GM23248 (cell line): ENCODE measurements at regions not wholly inside any gene's neighbourhood (a gene's known extent, or its start where the extent isn't known, plus 50 kb on each side); places are given as distances from the start of the nearest gene placed in this dataset.
"Not testable (repeated sequence)": the region's sequence is repeated elsewhere in the genome, so short reads cannot be mapped to it uniquely, and the experiment has no call there.

Experiments used
- DNase-seq: peaks from one replicate; pipeline ENCODE4 v3.0.0-alpha.2; 2015
- H2AFZ ChIP-seq: fragments of 200-600 bp; sonication (generic); 2 replicates; pipeline ENCODE4 v1.6.1; 2016; ENCODE audit warnings: antibody characterized with exemption
- H3F3A ChIP-seq: fragments of 200-600 bp; sonication (generic); 2 replicates; pipeline ENCODE4 v1.6.1; 2016; ENCODE audit warnings: mild to moderate bottlenecking, antibody characterized with exemption, mixed run types; ENCODE audit not compliant: insufficient read depth
- H3K27ac ChIP-seq: fragments of 200-600 bp; sonication (generic); 2 replicates; pipeline ENCODE4 v1.5.1; 2016; ENCODE audit warnings: mild to moderate bottlenecking
- H3K27me3 ChIP-seq: fragments of 200-600 bp; sonication (generic); replicated peaks from 2 replicates; pipeline ENCODE4 v1.6.1; 2016; ENCODE audit warnings: mild to moderate bottlenecking; ENCODE audit not compliant: insufficient read depth
- H3K36me3 ChIP-seq: fragments of 200-600 bp; sonication (generic); 2 replicates; pipeline ENCODE4 v1.6.1; 2016; ENCODE audit warnings: low read depth, mild to moderate bottlenecking
- H3K4me1 ChIP-seq: fragments of 200-600 bp; sonication (generic); 2 replicates; pipeline ENCODE4 v1.6.1; 2016; ENCODE audit warnings: mild to moderate bottlenecking; ENCODE audit not compliant: insufficient read depth
- H3K4me2 ChIP-seq: fragments of 200-600 bp; sonication (generic); one replicate; pipeline ENCODE4 v1.6.1; 2016; ENCODE audit warnings: mild to moderate bottlenecking; ENCODE audit not compliant: unreplicated experiment
- H3K4me3 ChIP-seq: fragments of 200-600 bp; sonication (generic); 2 replicates; pipeline ENCODE4 v1.5.1; 2016; ENCODE audit warnings: mild to moderate bottlenecking
- H3K79me2 ChIP-seq: fragments of 200-600 bp; sonication (generic); 2 replicates; pipeline ENCODE4 v1.6.1; 2016; ENCODE audit warnings: mild to moderate bottlenecking; ENCODE audit not compliant: insufficient read depth
- H3K9ac ChIP-seq: fragments of 200-600 bp; sonication (generic); 2 replicates; pipeline ENCODE4 v1.6.1; 2016; ENCODE audit warnings: mild to moderate bottlenecking
- H3K9me2 ChIP-seq: fragments of 200-600 bp; sonication (generic); 2 replicates; pipeline ENCODE4 v1.6.1; 2016; ENCODE audit warnings: mixed run types, mild to moderate bottlenecking, moderate library complexity; ENCODE audit not compliant: insufficient read depth
- H3K9me3 ChIP-seq: fragments of 200-600 bp; sonication (generic); one replicate; pipeline ENCODE4 v1.6.1; 2017; ENCODE audit warnings: low read depth
- H4K20me1 ChIP-seq: fragments of 200-600 bp; sonication (generic); 2 replicates; pipeline ENCODE4 v1.6.0; 2016; ENCODE audit not compliant: insufficient read depth
- EZH2 ChIP-seq: fragments of 200-600 bp; sonication (generic); IDR thresholded peaks from 2 replicates; pipeline ENCODE4 v1.6.1; 2018; ENCODE audit warnings: antibody characterized with exemption, mild to moderate bottlenecking; ENCODE audit not compliant: insufficient read depth, poor library complexity, severe bottlenecking
- EZH2phosphoT487 ChIP-seq: fragments of 200-600 bp; sonication (generic); IDR thresholded peaks from 2 replicates; pipeline ENCODE4 v1.6.1; 2018; ENCODE audit warnings: antibody characterized with exemption, moderate library complexity, mild to moderate bottlenecking, low read depth; ENCODE audit not compliant: insufficient read depth
- WGBS, 2 experiments: methylation state at CpG; one replicate each; pipeline ENCODE4 v1.1.6; 2015 to 2017; ENCODE audit warnings: low lambda C conversion rate in 2 of 2, low coverage in 1 of 2; ENCODE audit errors: missing lambda C conversion rate in 2 of 2; 5-methylcytosine and 5-hydroxymethylcytosine counted together
- in situ Hi-C: fragments of 300-500 bp; cut with MboI; formaldehyde crosslinking; loops from 2 replicates; pipeline ENCODE4 v1.15.0; 2020

GRCh38 chr2:15693926-15694588 is 102.4 kb downstream of the DDX1 start:
- H3K79me2 ChIP-seq: no peaks in the 10 kb centered on the region
- in situ Hi-C loops: no loop called here
- no peak overlapping the region for H2AFZ ChIP-seq
- no peak overlapping the region for H3K4me3 ChIP-seq
- H3K9ac ChIP-seq: no peak overlapping the region
- H3K9me3 ChIP-seq: no peaks in the 10 kb centered on the region
- H3K9me2 ChIP-seq: no peaks in the 10 kb centered on the region
- H3K4me2 ChIP-seq: no peak overlapping the region
- no peaks in the 10 kb centered on the region for H4K20me1 ChIP-seq
- WGBS, 2 experiments: 13 to 16% methylated on average over 16 of the region's 16 CpGs
- H3K27ac ChIP-seq: no peak overlapping the region
- H3K27me3 ChIP-seq: no peaks in the 10 kb centered on the region
- no peaks in the 10 kb centered on the region for H3K36me3 ChIP-seq
- no peaks in the 10 kb centered on the region for H3K4me1 ChIP-seq
- no peaks in the 10 kb centered on the region for H3F3A ChIP-seq
- DNase-seq: no peak
- TF ChIP-seq EZH2 (no peak), EZH2phosphoT487 (no peak)

- Histone ChIP-seq H3K9me2 (no peaks in the 10 kb centered on the region), H3K4me3 (no peak overlapping the region), H3K79me2 (no peaks in the 10 kb centered on the region), H3K27ac (no peak overlapping the region), H3K4me1 (no peaks in the 10 kb centered on the region), H3F3A (no peaks in the 10 kb centered on the region), H3K36me3 (no peaks in the 10 kb centered on the region), H3K9me3 (no peaks in the 10 kb centered on the region), H3K27me3 (no peaks in the 10 kb centered on the region), H3K4me2 (no peak overlapping the region), H2AFZ (no peak overlapping the region), H3K9ac (no peak overlapping the region), H4K20me1 (no peaks in the 10 kb centered on the region)
- no peak for TF ChIP-seq EZH2phosphoT487
- TF ChIP-seq EZH2: no peak
- 38 to 42% methylated on average over 7 of the region's 7 CpGs for WGBS, 2 experiments
- in situ Hi-C loops: no loop called here
- no peak for DNase-seq
Observed at GRCh38 chr2:15694589-15694986, 102.9 kb downstream of the DDX1 start.

GRCh38 chr2:15695582-15696330 is 104.1 kb downstream of the DDX1 start:
- no peak overlapping the region for H3K4me2 ChIP-seq
- H3K9ac ChIP-seq: no peak overlapping the region
- no peak for TF ChIP-seq EZH2phosphoT487
- H3K79me2 ChIP-seq: no peaks in the 10 kb centered on the region
- no peaks in the 10 kb centered on the region for H3K27me3 ChIP-seq
- H4K20me1 ChIP-seq: no peaks in the 10 kb centered on the region
- no peak overlapping the region for H3K27ac ChIP-seq
- no peaks in the 10 kb centered on the region for H3K36me3 ChIP-seq
- no peak overlapping the region for H3K4me3 ChIP-seq
- no peaks in the 10 kb centered on the region for H3K9me2 ChIP-seq
- no peaks in the 10 kb centered on the region for H3K9me3 ChIP-seq
- no peaks in the 10 kb centered on the region for H3F3A ChIP-seq
- H2AFZ ChIP-seq: no peak overlapping the region
- no peak for DNase-seq
- 55 to 56% methylated on average over 9 of the region's 9 CpGs for WGBS, 2 experiments
- in situ Hi-C loops: no loop called here
- H3K4me1 ChIP-seq: no peaks in the 10 kb centered on the region

GRCh38 chr2:15696606-15697170 is 105.0 kb downstream of the DDX1 start:
- H3K9ac ChIP-seq, H3K4me1 ChIP-seq, H3K4me2 ChIP-seq, H3K79me2 ChIP-seq, H3K36me3 ChIP-seq, H3K27me3 ChIP-seq, H3K27ac ChIP-seq, H2AFZ ChIP-seq, H3F3A ChIP-seq, DNase-seq, H3K4me3 ChIP-seq, H4K20me1 ChIP-seq, in situ Hi-C loops, H3K9me3 ChIP-seq, H3K9me2 ChIP-seq: not testable (repeated sequence)
- 72% methylated on average over 28 to 32 of the region's 32 CpGs for WGBS, 2 experiments
